ENCODE measurements at regions not wholly inside any gene's neighbourhood (a gene's known extent, or its start where the extent isn't known, plus 50 kb on each side); places are given as distances from the start of the nearest gene placed in this dataset.

- TF ChIP-seq, protein P1, sequence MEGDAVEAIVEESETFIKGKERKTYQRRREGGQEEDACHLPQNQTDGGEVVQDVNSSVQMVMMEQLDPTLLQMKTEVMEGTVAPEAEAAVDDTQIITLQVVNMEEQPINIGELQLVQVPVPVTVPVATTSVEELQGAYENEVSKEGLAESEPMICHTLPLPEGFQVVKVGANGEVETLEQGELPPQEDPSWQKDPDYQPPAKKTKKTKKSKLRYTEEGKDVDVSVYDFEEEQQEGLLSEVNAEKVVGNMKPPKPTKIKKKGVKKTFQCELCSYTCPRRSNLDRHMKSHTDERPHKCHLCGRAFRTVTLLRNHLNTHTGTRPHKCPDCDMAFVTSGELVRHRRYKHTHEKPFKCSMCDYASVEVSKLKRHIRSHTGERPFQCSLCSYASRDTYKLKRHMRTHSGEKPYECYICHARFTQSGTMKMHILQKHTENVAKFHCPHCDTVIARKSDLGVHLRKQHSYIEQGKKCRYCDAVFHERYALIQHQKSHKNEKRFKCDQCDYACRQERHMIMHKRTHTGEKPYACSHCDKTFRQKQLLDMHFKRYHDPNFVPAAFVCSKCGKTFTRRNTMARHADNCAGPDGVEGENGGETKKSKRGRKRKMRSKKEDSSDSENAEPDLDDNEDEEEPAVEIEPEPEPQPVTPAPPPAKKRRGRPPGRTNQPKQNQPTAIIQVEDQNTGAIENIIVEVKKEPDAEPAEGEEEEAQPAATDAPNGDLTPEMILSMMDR (IDR thresholded peaks at IDR 0.05; ENCODE audit: insufficient read depth, low read depth, low read length), result no peak
- no peak overlapping the region for H3K4me3 ChIP-seq (ENCODE audit: low read depth, low read length)
- DNase-seq (ENCODE audit: low read depth), result peak; percentile 2
Measured at GRCh38 chr3:851098-851790, 241.6 kb upstream of the CNTN6 start.

DNA sequence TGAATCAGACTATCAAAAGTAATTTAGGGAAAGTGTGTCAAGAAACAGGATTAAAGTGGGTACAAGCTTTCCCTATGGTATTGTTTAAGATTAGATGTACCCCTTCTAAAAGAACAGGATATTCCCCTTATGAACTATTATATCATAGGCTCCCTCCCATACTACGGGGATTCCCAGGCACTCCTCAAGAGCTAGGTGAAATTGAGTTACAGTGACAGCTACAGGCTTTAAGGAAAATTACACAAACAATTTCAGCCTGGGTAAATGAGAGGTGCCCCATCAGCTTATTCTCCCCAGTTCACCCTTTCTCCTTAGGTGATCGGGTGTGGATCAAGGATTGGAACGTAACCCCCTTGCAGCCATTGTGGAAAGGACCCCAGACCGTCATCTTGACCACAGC, 240.8 kb upstream of the CNTN6 start:
- H3K4me3 ChIP-seq (ENCODE audit: low read depth, low read length), result no peak overlapping the region
- TF ChIP-seq, protein P1 (IDR thresholded peaks at IDR 0.05; ENCODE audit: insufficient read depth, low read depth, low read length), result peak; percentile 5
- DNase-seq (ENCODE audit: low read depth), result no peak

GRCh38 chr3:853489-853888, 239.3 kb upstream of the CNTN6 start:
- no peak for DNase-seq (ENCODE audit: low read depth)
- no peak overlapping the region for H3K4me3 ChIP-seq (ENCODE audit: low read depth, low read length)
- TF ChIP-seq, protein P1 (IDR thresholded peaks at IDR 0.05; ENCODE audit: insufficient read depth, low read depth, low read length), result no peak

DNA sequence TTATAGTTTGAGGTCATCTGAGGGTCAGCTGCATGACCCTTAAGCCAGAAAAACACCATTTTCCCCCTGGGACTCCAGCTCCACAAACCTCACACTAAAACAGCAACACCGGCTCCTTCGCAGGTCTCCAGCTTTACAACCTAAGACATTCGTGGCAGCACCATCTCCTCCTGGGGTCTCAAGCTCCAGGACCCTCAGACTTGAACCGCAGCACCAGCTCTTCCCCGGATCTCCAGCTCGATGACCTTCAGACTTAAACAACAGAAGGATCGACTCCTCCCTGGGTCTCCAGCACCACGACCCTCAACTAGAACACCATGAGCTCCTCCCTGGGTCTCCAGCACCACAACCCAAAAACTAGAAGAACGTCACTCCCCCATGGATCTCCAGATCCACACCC, 233.7 kb upstream of the CNTN6 start:
- TF ChIP-seq, protein P1 (IDR thresholded peaks at IDR 0.05; ENCODE audit: insufficient read depth, low read depth, low read length), result no peak
- no peak for DNase-seq (ENCODE audit: low read depth)
- no peak overlapping the region for H3K4me3 ChIP-seq (ENCODE audit: low read depth, low read length)

DNA sequence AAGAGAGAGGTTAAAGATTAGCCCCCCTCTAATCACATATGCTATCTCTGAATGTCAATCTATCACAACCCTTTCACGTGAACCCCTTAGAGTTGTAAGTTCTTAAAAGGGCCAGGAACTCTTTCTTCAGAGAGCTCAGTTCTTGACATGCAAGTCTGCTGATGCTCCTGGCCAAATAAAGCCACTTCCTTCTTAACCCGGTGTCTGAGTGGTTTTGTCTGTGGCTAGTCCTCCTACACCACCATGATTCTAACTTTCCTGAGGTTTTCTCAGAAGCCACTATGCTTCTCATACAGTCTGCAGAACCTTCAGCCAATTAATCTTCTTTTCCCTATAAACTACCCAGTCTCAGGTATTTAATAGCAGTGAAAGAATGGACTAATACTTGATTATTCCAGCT, 231.1 kb upstream of the CNTN6 start:
- TF ChIP-seq, protein P1 (IDR thresholded peaks at IDR 0.05; ENCODE audit: insufficient read depth, low read depth, low read length), result no peak
- no peak overlapping the region for H3K4me3 ChIP-seq (ENCODE audit: low read depth, low read length)
- no peak for DNase-seq (ENCODE audit: low read depth)

- TF ChIP-seq, protein P1 (IDR thresholded peaks at IDR 0.05; ENCODE audit: insufficient read depth, low read depth, low read length), result no peak
- no peak overlapping the region for H3K4me3 ChIP-seq (ENCODE audit: low read depth, low read length)
- DNase-seq (ENCODE audit: low read depth), result no peak
Measured at GRCh38 chr3:869269-869668, 223.6 kb upstream of the CNTN6 start.

DNA sequence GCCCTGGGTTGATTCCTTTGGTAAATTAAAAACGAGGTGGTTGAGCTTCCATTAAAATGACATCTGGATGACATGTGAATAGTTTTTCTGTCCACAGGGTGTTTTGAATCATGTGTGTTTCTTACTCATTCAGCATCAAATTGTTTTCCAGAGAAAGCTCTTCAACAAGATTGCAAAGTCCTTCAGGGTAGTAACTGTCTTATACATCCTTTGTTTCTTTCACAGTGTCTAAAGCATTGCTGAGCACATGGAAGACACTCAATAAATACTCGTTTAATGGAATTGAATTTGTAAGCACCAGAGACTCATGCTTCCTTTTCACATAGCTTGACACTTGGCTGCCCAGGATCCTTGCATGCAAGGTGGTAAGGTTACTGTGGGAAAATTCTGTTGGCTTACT, 223.1 kb upstream of the CNTN6 start:
- no peak overlapping the region for H3K4me3 ChIP-seq (ENCODE audit: low read depth, low read length)
- TF ChIP-seq, protein P1 (IDR thresholded peaks at IDR 0.05; ENCODE audit: insufficient read depth, low read depth, low read length), result no peak
- no peak for DNase-seq (ENCODE audit: low read depth)
